Middle frontal gyrus (tissue), 1 donor: ENCODE measurements at regions not wholly inside any gene's neighbourhood (a gene's known extent, or its start where the extent isn't known, plus 50 kb on each side); places are given as distances from the start of the nearest gene placed in this dataset.
"Not testable (repeated sequence)": the region's sequence is repeated elsewhere in the genome, so short reads cannot be mapped to it uniquely, and the experiment has no call there.

Experiments used
- DNase-seq: peaks from one replicate; pipeline ENCODE4 v3.0.0-alpha.2; 2015; ENCODE audit warnings: low spot score; ENCODE audit errors: extremely low spot score

- DNase-seq: no peak
Observed at GRCh38 chr3:24684506-24685023, 189.9 kb upstream of the THRB start.

- DNase-seq: no peak
Observed at GRCh38 chr3:24686808-24687207, 192.2 kb upstream of the THRB start.

- no peak for DNase-seq
Observed at GRCh38 chr3:24687671-24688070, 193.0 kb upstream of the THRB start.

- no peak for DNase-seq
Observed at GRCh38 chr3:24688446-24689148, 193.9 kb upstream of the THRB start.

GRCh38 chr3:24689353-24689752 is 194.7 kb upstream of the THRB start:
- no peak for DNase-seq

- DNase-seq: no peak
Observed at GRCh38 chr3:24690777-24691176, 196.1 kb upstream of the THRB start.

- DNase-seq: not testable (repeated sequence)
Observed at GRCh38 chr3:24699078-24699477, 204.4 kb upstream of the THRB start.

GRCh38 chr3:24704496-24704895 is 209.8 kb upstream of the THRB start:
- DNase-seq: no peak

- DNase-seq: no peak
Observed at GRCh38 chr3:24707936-24708335, 213.3 kb upstream of the THRB start.

GRCh38 chr3:24709956-24710355 is 215.3 kb upstream of the THRB start:
- DNase-seq: no peak

GRCh38 chr3:24713516-24713915 is 218.9 kb upstream of the THRB start:
- no peak for DNase-seq

GRCh38 chr3:24714436-24714835 is 219.8 kb upstream of the THRB start:
- DNase-seq: no peak

GRCh38 chr3:24715171-24715792 is 220.6 kb upstream of the THRB start:
- DNase-seq: no peak

GRCh38 chr3:24722087-24722486 is 227.4 kb upstream of the THRB start:
- DNase-seq: no peak

- DNase-seq: no peak
Observed at GRCh38 chr3:24725514-24726255, 231.0 kb upstream of the THRB start.

GRCh38 chr3:24726423-24726822 is 231.8 kb upstream of the THRB start:
- no peak for DNase-seq

GRCh38 chr3:24730173-24730572 is 235.5 kb upstream of the THRB start:
- no peak for DNase-seq

- no peak for DNase-seq
Observed at GRCh38 chr3:24734019-24734418, 239.4 kb upstream of the THRB start.

- DNase-seq: no peak
Observed at GRCh38 chr3:24736701-24737100, 242.1 kb upstream of the THRB start.

- DNase-seq: no peak
Observed at GRCh38 chr3:24740326-24740725, 245.7 kb upstream of the THRB start.

- no peak for DNase-seq
Observed at GRCh38 chr3:24741506-24741905, 246.9 kb upstream of the THRB start.

GRCh38 chr3:24748520-24748919 is 253.9 kb upstream of the THRB start:
- no peak for DNase-seq
